ENCODE measurements at regions not wholly inside any gene's neighbourhood (a gene's known extent, or its start where the extent isn't known, plus 50 kb on each side); places are given as distances from the start of the nearest gene placed in this dataset.
"Not testable (repeated sequence)": the region's sequence is repeated elsewhere in the genome, so short reads cannot be mapped to it uniquely, and the experiment has no call there.

- H3K4me1 ChIP-seq (ENCODE audit: control insufficient read depth in 5 of 5, insufficient read depth in 5 of 5, low read length in 5 of 5), result no peaks in the 10 kb centered on the region
- ATAC-seq (ENCODE audit: insufficient read depth, low FRiP score), result no peak
- H3K9me3 ChIP-seq (ENCODE audit: control insufficient read depth in 4 of 4, insufficient read depth in 3 of 4, low read length in 3 of 4), result peaks cover 0 to 7% (median 2%) of the 10 kb centered on the region in 4 donors
- H3K27ac ChIP-seq (ENCODE audit: low read depth in 1 of 2, low read length in 1 of 2), result no peak overlapping the region
- H3K4me3 ChIP-seq, result no peak overlapping the region
- DNase-seq, result no peak
- no peaks in the 10 kb centered on the region for H3K27me3 ChIP-seq (ENCODE audit: control insufficient read depth in 3 of 3, insufficient read depth in 3 of 3, low read length in 2 of 3)
- peaks cover 0 to 8% (median 2%) of the 10 kb centered on the region in 4 donors for H3K36me3 ChIP-seq (ENCODE audit: control insufficient read depth in 4 of 4, insufficient read depth in 4 of 4, low read length in 4 of 4)
- TF ChIP-seq CTCF (IDR thresholded peaks at IDR 0.05; ENCODE audit: control extremely low read depth, extremely low read depth), result no peak
- no peak overlapping the region for H3K9ac ChIP-seq (ENCODE audit: insufficient read depth in 1 of 2, low read length in 2 of 2)
Measured at GRCh38 chr7:16369855-16370254, 51.5 kb downstream of the CRPPA start.

GRCh38 chr7:16369309-16369708 is 52.0 kb downstream of the CRPPA start:
- not testable (repeated sequence) for H3K9ac ChIP-seq (ENCODE audit: insufficient read depth in 1 of 2, low read length in 2 of 2); H3K36me3 ChIP-seq (ENCODE audit: control insufficient read depth in 4 of 4, insufficient read depth in 4 of 4, low read length in 4 of 4); H3K27ac ChIP-seq (ENCODE audit: low read depth in 1 of 2, low read length in 1 of 2); H3K4me3 ChIP-seq; H3K27me3 ChIP-seq (ENCODE audit: control insufficient read depth in 3 of 3, insufficient read depth in 3 of 3, low read length in 2 of 3); H3K4me1 ChIP-seq (ENCODE audit: control insufficient read depth in 5 of 5, insufficient read depth in 5 of 5, low read length in 5 of 5); ATAC-seq (ENCODE audit: insufficient read depth, low FRiP score); H3K9me3 ChIP-seq (ENCODE audit: control insufficient read depth in 4 of 4, insufficient read depth in 3 of 4, low read length in 3 of 4); DNase-seq
- WGBS, 2 donors, result 81 to 90% methylated on average over 2 of the region's 2 CpGs

- Histone ChIP-seq H3K4me1 (ENCODE audit: control insufficient read depth in 5 of 5, insufficient read depth in 5 of 5, low read length in 5 of 5) (no peaks in the 10 kb centered on the region), H3K4me3 (no peak overlapping the region), H3K27me3 (ENCODE audit: control insufficient read depth in 3 of 3, insufficient read depth in 3 of 3, low read length in 2 of 3) (no peaks in the 10 kb centered on the region), H3K9ac (ENCODE audit: insufficient read depth in 1 of 2, low read length in 2 of 2) (no peak overlapping the region), H3K36me3 (ENCODE audit: control insufficient read depth in 4 of 4, insufficient read depth in 4 of 4, low read length in 4 of 4) (peaks cover 0 to 7% (median 2%) of the 10 kb centered on the region in 4 donors), H3K9me3 (ENCODE audit: control insufficient read depth in 4 of 4, insufficient read depth in 3 of 4, low read length in 3 of 4) (peaks cover 0 to 7% (median 2%) of the 10 kb centered on the region in 4 donors), H3K27ac (ENCODE audit: low read depth in 1 of 2, low read length in 1 of 2) (no peak overlapping the region)
- no peak for TF ChIP-seq CTCF (IDR thresholded peaks at IDR 0.05; ENCODE audit: control extremely low read depth, extremely low read depth)
- ATAC-seq (ENCODE audit: insufficient read depth, low FRiP score) (no peak), DNase-seq (no peak)
- WGBS, 2 donors, result 86 to 92% methylated on average over 3 of the region's 3 CpGs
Measured at GRCh38 chr7:16368885-16369284, 52.5 kb downstream of the CRPPA start.

- H3K4me1 ChIP-seq (ENCODE audit: control insufficient read depth in 5 of 5, insufficient read depth in 5 of 5, low read length in 5 of 5), result no peaks in the 10 kb centered on the region
- H3K27ac ChIP-seq (ENCODE audit: low read depth in 1 of 2, low read length in 1 of 2), result no peak overlapping the region
- H3K27me3 ChIP-seq (ENCODE audit: control insufficient read depth in 3 of 3, insufficient read depth in 3 of 3, low read length in 2 of 3), result no peaks in the 10 kb centered on the region
- no peak overlapping the region for H3K4me3 ChIP-seq
- H3K36me3 ChIP-seq (ENCODE audit: control insufficient read depth in 4 of 4, insufficient read depth in 4 of 4, low read length in 4 of 4), result peaks cover 0 to 5% (median 2%) of the 10 kb centered on the region in 4 donors
- no peak for TF ChIP-seq CTCF (IDR thresholded peaks at IDR 0.05; ENCODE audit: control extremely low read depth, extremely low read depth)
- ATAC-seq (ENCODE audit: insufficient read depth, low FRiP score) (no peak), DNase-seq (no peak)
- WGBS, 2 donors, result 33 to 38% methylated on average over 1 of the region's 1 CpG
- H3K9ac ChIP-seq (ENCODE audit: insufficient read depth in 1 of 2, low read length in 2 of 2), result no peak overlapping the region
- peaks cover 0 to 7% (median 2%) of the 10 kb centered on the region in 4 donors for H3K9me3 ChIP-seq (ENCODE audit: control insufficient read depth in 4 of 4, insufficient read depth in 3 of 4, low read length in 3 of 4)
Measured at GRCh38 chr7:16367115-16367514, 54.2 kb downstream of the CRPPA start.
